PFSK-1 (cell line): ENCODE measurements at regions not wholly inside any gene's neighbourhood (a gene's known extent, or its start where the extent isn't known, plus 50 kb on each side); places are given as distances from the start of the nearest gene placed in this dataset.

ENCODE experiments used
- POLR2AphosphoS5 ChIP-seq: IDR thresholded peaks from 2 replicates; pipeline ENCODE4 v1.6.1; 2012; ENCODE audit warnings: low read depth, mild to moderate bottlenecking, control low read depth, low read length, moderate library complexity
- TF ChIP-seq, protein P1 (sequence below), 2 experiments: IDR thresholded peaks; 2 replicates each; pipeline versions ENCODE4 v1.6.1 to v1.8.0; 2011 to 2012; ENCODE audit warnings: low read depth in 2 of 2, low read length in 2 of 2, control low read depth in 1 of 2, inconsistent platforms in 1 of 2, mild to moderate bottlenecking in 1 of 2, moderate library complexity in 1 of 2; ENCODE audit not compliant: insufficient read depth in 1 of 2

DNA sequence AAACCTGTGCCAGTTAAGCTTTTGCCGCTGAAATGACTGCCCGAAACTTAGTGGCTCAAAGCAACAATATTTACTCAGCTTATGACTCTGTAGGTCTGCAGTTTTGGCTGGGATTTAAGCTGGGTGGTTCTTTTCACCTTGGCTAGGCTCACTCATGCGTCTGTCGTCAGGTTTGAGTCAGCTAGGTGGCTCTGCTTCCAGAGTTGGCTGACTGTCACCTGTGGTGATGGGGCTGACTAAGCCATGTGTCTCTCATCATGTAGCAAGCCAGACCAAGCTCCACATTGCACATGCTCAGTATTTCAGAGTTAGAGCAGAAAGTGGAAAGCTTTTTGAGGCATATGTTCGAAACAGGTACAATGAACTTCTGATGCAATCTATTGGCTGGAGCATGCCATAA, 354.8 kb downstream of the MEIS1 start:
- no peak for TF ChIP-seq POLR2AphosphoS5
- TF ChIP-seq, protein P1, sequence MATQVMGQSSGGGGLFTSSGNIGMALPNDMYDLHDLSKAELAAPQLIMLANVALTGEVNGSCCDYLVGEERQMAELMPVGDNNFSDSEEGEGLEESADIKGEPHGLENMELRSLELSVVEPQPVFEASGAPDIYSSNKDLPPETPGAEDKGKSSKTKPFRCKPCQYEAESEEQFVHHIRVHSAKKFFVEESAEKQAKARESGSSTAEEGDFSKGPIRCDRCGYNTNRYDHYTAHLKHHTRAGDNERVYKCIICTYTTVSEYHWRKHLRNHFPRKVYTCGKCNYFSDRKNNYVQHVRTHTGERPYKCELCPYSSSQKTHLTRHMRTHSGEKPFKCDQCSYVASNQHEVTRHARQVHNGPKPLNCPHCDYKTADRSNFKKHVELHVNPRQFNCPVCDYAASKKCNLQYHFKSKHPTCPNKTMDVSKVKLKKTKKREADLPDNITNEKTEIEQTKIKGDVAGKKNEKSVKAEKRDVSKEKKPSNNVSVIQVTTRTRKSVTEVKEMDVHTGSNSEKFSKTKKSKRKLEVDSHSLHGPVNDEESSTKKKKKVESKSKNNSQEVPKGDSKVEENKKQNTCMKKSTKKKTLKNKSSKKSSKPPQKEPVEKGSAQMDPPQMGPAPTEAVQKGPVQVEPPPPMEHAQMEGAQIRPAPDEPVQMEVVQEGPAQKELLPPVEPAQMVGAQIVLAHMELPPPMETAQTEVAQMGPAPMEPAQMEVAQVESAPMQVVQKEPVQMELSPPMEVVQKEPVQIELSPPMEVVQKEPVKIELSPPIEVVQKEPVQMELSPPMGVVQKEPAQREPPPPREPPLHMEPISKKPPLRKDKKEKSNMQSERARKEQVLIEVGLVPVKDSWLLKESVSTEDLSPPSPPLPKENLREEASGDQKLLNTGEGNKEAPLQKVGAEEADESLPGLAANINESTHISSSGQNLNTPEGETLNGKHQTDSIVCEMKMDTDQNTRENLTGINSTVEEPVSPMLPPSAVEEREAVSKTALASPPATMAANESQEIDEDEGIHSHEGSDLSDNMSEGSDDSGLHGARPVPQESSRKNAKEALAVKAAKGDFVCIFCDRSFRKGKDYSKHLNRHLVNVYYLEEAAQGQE (IDR thresholded peaks at IDR 0.05; ENCODE audit: insufficient read depth in 1 of 2, low read depth in 2 of 2, low read length in 2 of 2) = no peak
